ENCODE measurements at regions not wholly inside any gene's neighbourhood (a gene's known extent, or its start where the extent isn't known, plus 50 kb on each side); places are given as distances from the start of the nearest gene placed in this dataset.

DNA sequence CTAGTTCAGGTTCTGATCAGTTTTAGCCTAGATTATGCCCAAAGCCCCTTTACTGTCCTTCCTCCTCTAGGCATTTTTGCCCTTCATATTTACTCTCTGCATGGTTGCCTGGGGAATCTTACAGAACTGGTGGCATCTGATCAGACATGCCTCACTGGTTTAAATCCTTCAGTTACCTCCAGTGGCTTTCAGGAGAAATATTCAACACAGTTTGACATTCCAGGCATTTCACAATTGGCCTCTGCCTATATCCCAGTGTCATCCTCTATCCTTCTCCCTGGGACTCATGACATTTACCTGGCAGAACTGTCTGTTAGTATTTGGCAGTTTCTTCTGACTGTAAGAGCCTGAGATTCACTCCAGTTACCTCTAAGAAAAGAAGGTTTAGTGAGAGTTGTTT, 152.9 kb upstream of the MEIS1 start:
- TF ChIP-seq POLR2A (IDR thresholded peaks at IDR 0.05) (no peak), CTCF (IDR thresholded peaks at IDR 0.05) (no peak)

All from Peyer's patch (tissue), 4 donors.